Heart right ventricle (tissue), 16 donors: ENCODE measurements at regions not wholly inside any gene's neighbourhood (a gene's known extent, or its start where the extent isn't known, plus 50 kb on each side); places are given as distances from the start of the nearest gene placed in this dataset.

ENCODE experiments used
- ATAC-seq, 8 donors: fragments of 200-7000 bp; cut with Tn5 transposase; one replicate each; pipeline ENCODE4 v1.9.1; 2020; ENCODE audit warnings: mild to moderate bottlenecking in 8 of 8, moderate library complexity in 8 of 8, moderate number of reproducible peaks in 1 of 8
- DNase-seq, 2 donors: peaks; one replicate each; pipeline ENCODE4 v3.0.0-alpha.2; 2020
- H3K27ac ChIP-seq, 10 donors: fragments of 200-600 bp; sonication (generic) in 2 of 10; one replicate each; pipeline versions ENCODE4 v1.5.0 to v1.8.0; 2020 to 2022; ENCODE audit warnings: mild to moderate bottlenecking in 3 of 10
- H3K27me3 ChIP-seq, 7 donors: fragments of 200-600 bp; one replicate each; pipeline ENCODE4 v1.8.0; 2021 to 2022; ENCODE audit warnings: mild to moderate bottlenecking in 2 of 7
- H3K36me3 ChIP-seq, 9 donors: fragments of 200-600 bp; sonication (generic) in 1 of 9; one replicate each; pipeline versions ENCODE4 v1.5.0 to v1.8.0; 2020 to 2022; ENCODE audit warnings: mild to moderate bottlenecking in 2 of 9
- H3K4me1 ChIP-seq, 9 donors: fragments of 200-600 bp; sonication (generic) in 1 of 9; one replicate each; pipeline versions ENCODE4 v1.5.0 to v1.8.0; 2020 to 2022; ENCODE audit warnings: mild to moderate bottlenecking in 4 of 9
- H3K4me3 ChIP-seq, 10 donors: fragments of 200-600 bp; sonication (generic) in 2 of 10; one replicate each; pipeline versions ENCODE4 v1.5.0 to v1.8.0; 2020 to 2022; ENCODE audit warnings: mild to moderate bottlenecking in 7 of 10, moderate library complexity in 2 of 10
- H3K9me3 ChIP-seq, 11 donors: fragments of 200-600 bp in 10 of 11; sonication (generic) in 2 of 11; one replicate each; pipeline versions ENCODE4 v1.5.0 to v1.8.0; 2013 to 2022; ENCODE audit warnings: mild to moderate bottlenecking in 2 of 11, control low read depth in 1 of 11, moderate library complexity in 1 of 11
- WGBS, 2 donors: extraction: QIAGEN DNeasy Blood & Tissue Kit; methylation state at CpG; one replicate each; pipeline ENCODE4 v1.1.7; 2013; ENCODE audit warnings: inconsistent platforms in 1 of 2; 5-methylcytosine and 5-hydroxymethylcytosine counted together
- intact Hi-C, 10 donors: fragments of 100-400 bp; cut with DNase I; formaldehyde crosslinking; loops; one replicate each; pipeline versions ENCODE4 v1.11.1 to v1.14.2; 2022
- TF ChIP-seq, protein P1 (sequence below), 9 donors: fragments of 200-600 bp; sonication (generic) in 2 of 9; IDR thresholded peaks; one replicate each; pipeline versions ENCODE4 v1.5.0 to v1.8.0; 2021 to 2022; ENCODE audit warnings: antibody characterized with exemption in 9 of 9, mild to moderate bottlenecking in 5 of 9, moderate library complexity in 1 of 9
- donor health status: Arrhythmogenic right ventricular cardiomyopathy.
- donor health status: ischemic (EF 13 %, LVEDD 7.1; RV severe dilation, severe dysfunction).
- donor health status: healthy with polysubstance abuse.
- donor health status: DM: no; HTN: yes; CAD: no.
- donor health status: DM: no; HTN: no; CAD: no.
- donor health status: ischemic (EF 25% LVEDD 6.9; RV normal size, moderate dysfunction).
- donor health status: ischemic (EF 25% LVEDD 5.7; RV mildly dilated, moderate dysfunction).
- donor health status: healthy.
- donor health status: DM: yes; HTN: yes; CAD: no.
- donor health status: Ischemic cardiomyopathy.
- donor health status: ischemic (EF 35%, LVEDD 5.7; RV mildly dilated, moderate dysfunction).
- donor health status: nonischemic (EF 11% LVEDD 7.7; RV severe dilation, severe dysfunction).
- donor health status: DM: yes; HTN: yes; CAD: no.
- donor health status: PGD.
- donor health status: ischemic (EF 29% LVEDD 5.4; RV normal size, mild dysfunction).
- donor health status: nonischemic (EF 23%, LVEDD 6.1; RV moderate dilation, normal function).

DNA sequence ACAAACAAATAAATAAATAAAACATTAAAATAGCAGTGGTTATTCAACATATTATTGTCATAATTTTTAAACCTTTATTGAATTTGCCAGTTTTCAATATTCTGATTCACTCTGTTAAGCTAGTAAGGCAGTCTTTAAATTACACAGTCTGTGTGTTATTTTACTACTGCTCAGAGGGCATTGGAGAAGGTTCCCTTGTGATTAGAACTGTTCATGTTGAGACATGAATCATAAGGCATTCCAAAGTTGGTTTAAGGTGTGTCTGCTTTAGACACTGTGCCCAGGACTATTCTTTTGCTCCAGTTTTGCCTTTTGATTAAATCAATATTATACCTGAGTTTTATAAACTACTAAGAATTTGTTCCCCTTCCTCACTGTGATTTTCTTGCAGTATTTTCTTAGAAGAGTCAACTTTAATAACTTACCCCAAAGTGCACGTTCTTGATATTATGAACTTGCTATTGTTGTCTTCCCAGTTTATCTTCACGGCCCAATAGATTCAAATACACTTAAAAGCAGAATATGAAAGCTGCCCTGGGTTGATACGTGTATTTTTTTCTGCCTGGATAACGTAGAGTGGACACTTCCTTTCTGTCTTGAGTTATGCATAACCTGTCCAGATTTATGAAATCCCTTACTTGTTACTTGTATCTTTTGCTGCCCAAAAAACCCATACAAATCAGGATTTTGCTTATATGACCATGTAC, 105.3 kb upstream of the BCAT1 start:
- Histone ChIP-seq H3K36me3 (no peaks in the 10 kb centered on the region), H3K4me3 (peak overlapping the region in 9 of 10 donors; percentile 9 to 64 (median 47)), H3K9me3 (no peaks in the 10 kb centered on the region), H3K4me1 (peaks cover 0 to 57% (median 0%) of the 10 kb centered on the region in 9 donors), H3K27me3 (no peaks in the 10 kb centered on the region), H3K27ac (peak overlapping the region in 3 of 10 donors; percentile 5 to 95 (median 60))
- no peak for DNase-seq
- intact Hi-C loops: no loop called here
- no peak for ATAC-seq
- TF ChIP-seq, protein P1, sequence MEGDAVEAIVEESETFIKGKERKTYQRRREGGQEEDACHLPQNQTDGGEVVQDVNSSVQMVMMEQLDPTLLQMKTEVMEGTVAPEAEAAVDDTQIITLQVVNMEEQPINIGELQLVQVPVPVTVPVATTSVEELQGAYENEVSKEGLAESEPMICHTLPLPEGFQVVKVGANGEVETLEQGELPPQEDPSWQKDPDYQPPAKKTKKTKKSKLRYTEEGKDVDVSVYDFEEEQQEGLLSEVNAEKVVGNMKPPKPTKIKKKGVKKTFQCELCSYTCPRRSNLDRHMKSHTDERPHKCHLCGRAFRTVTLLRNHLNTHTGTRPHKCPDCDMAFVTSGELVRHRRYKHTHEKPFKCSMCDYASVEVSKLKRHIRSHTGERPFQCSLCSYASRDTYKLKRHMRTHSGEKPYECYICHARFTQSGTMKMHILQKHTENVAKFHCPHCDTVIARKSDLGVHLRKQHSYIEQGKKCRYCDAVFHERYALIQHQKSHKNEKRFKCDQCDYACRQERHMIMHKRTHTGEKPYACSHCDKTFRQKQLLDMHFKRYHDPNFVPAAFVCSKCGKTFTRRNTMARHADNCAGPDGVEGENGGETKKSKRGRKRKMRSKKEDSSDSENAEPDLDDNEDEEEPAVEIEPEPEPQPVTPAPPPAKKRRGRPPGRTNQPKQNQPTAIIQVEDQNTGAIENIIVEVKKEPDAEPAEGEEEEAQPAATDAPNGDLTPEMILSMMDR (IDR thresholded peaks at IDR 0.05): no peak
- 57 to 70% methylated on average over 4 of the region's 4 CpGs for WGBS, 2 donors

DNA sequence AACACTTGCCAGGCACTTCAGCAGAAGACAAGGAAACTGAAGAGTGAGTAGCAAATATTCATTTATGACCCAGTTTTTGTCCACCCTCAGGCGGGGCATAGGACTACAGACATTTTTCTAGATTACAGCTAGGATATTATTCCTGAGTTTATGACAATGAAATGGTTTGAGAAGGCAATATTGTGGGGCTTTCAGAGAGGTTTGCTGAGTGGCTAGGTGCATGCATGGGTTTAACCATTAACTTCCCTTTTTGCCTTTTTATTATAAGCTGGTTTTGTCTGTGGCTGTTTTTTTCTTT, 104.0 kb upstream of the BCAT1 start:
- DNase-seq: no peak
- peak in 3 of 8 donors; percentile 6 to 14 (median 12) for ATAC-seq
- Histone ChIP-seq H3K36me3 (no peaks in the 10 kb centered on the region), H3K27ac (peak overlapping the region in 9 of 10 donors; percentile 5 to 95 (median 35)), H3K4me3 (peak overlapping the region in 9 of 10 donors; percentile 14 to 64 (median 47)), H3K27me3 (no peaks in the 10 kb centered on the region), H3K4me1 (peaks cover 0 to 55% (median 0%) of the 10 kb centered on the region in 9 donors), H3K9me3 (peaks cover 0 to 6% (median 0%) of the 10 kb centered on the region in 11 donors)
- TF ChIP-seq, protein P1 (IDR thresholded peaks at IDR 0.05): no peak
- intact Hi-C loops: no loop called here
- WGBS, 2 donors: 54 to 67% methylated on average over 1 of the region's 1 CpG

DNA sequence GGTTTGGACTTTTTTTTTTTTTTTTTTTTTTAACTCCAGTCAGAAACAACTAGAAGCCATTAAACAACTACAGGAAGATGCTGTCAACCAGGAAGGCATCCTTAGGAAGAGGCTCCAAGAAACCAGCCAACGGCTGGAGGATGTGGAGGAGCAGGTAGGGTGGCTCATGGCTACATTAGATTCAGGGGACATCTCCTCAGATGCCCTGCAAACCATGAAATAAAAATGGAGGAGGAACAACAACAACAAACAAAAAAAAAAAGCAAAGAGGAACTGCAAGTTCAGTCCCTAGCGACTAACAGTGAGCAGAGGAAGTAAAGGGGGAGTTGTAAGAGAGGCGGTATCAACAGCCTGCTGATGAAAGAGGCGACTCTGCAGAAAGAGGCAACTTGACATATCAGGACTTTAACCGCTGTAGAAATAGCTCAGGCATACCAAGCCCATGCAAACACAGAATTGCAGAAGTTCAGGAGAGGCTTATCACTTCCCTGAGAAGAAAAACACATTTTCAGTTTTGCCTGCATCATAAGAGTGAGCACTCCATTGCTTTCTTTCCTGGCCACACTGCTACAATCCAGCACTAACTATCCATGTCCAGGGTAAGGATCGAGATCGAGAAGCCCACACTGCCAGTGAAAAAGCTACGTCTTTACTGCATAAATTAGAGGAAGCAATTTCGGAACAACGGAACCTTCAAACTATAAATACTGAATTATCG, 103.5 kb upstream of the BCAT1 start:
- peaks cover 0 to 50% (median 0%) of the 10 kb centered on the region in 9 donors for H3K4me1 ChIP-seq
- peak in 1 of 2 donors; percentile 15 for DNase-seq
- H3K36me3 ChIP-seq: no peaks in the 10 kb centered on the region
- H3K27me3 ChIP-seq: no peaks in the 10 kb centered on the region
- WGBS, 2 donors: 35 to 38% methylated on average over 11 of the region's 11 CpGs
- peak overlapping the region in 9 of 10 donors; percentile 5 to 95 (median 38) for H3K27ac ChIP-seq
- H3K4me3 ChIP-seq: peak overlapping the region in 9 of 10 donors; percentile 14 to 64 (median 47)
- peaks cover 0 to 11% (median 0%) of the 10 kb centered on the region in 11 donors for H3K9me3 ChIP-seq
- intact Hi-C loops: no loop called here
- ATAC-seq: peak; percentile 64 to 92 (median 88)
- TF ChIP-seq, protein P1 (IDR thresholded peaks at IDR 0.05): no peak

DNA sequence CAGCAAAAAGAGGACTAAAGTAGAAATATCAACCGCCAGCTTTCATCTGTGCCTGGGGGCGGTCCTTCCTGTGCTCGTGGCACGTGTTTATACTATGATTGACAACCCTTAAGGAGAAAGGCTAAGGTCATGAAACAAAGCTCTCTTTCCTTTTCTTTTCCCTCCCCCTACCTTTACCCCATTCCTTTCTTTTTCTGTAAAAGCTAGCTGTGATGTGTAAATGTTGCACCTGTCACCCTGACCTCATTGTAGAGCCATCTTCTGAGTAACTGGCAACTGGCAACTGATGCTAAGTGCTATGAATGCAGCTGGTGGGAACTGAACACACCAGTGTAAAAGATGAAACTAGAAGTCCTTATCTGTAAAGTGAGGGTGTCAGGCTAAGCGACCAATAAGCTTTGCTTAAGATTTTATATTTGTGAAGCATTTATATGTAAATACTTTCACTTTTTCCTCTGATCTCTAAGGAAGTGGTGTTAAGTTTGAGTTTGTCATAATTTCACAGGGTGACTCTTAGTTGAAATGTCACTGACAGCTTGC, 102.8 kb upstream of the BCAT1 start:
- peak overlapping the region in 6 of 10 donors; percentile 14 to 64 (median 48) for H3K4me3 ChIP-seq
- 64 to 73% methylated on average over 5 of the region's 5 CpGs for WGBS, 2 donors
- no peaks in the 10 kb centered on the region for H3K27me3 ChIP-seq
- peak overlapping the region in 6 of 10 donors; percentile 5 to 95 (median 48) for H3K27ac ChIP-seq
- TF ChIP-seq, protein P1 (IDR thresholded peaks at IDR 0.05): no peak
- ATAC-seq: peak in 5 of 8 donors; percentile 23 to 44 (median 31)
- H3K4me1 ChIP-seq: peaks cover 0 to 45% (median 0%) of the 10 kb centered on the region in 9 donors
- no peak for DNase-seq
- H3K9me3 ChIP-seq: peaks cover 0 to 18% (median 6%) of the 10 kb centered on the region in 11 donors
- intact Hi-C loops: no loop called here
- H3K36me3 ChIP-seq: no peaks in the 10 kb centered on the region
